WERI-Rb-1 (cell line): ENCODE measurements at regions not wholly inside any gene's neighbourhood (a gene's known extent, or its start where the extent isn't known, plus 50 kb on each side); places are given as distances from the start of the nearest gene placed in this dataset.

ENCODE experiments used
- DNase-seq: peaks from one replicate; pipeline ENCODE4 v3.0.0-alpha.2; 2020
- H3K27ac ChIP-seq: fragments of 250-450 bp; sonication (Bioruptor Pico); 2 replicates; pipeline ENCODE4 v1.5.1; 2020; ENCODE audit warnings: mild to moderate bottlenecking, moderate library complexity
- H3K27me3 ChIP-seq: fragments of 250-450 bp; sonication (Bioruptor Pico); 2 replicates; pipeline ENCODE4 v1.5.1; 2021; ENCODE audit warnings: mild to moderate bottlenecking, low read depth, moderate library complexity; ENCODE audit not compliant: insufficient read depth, severe bottlenecking
- H3K36me3 ChIP-seq: fragments of 250-450 bp; sonication (Bioruptor Pico); 2 replicates; pipeline ENCODE4 v1.5.1; 2020; ENCODE audit warnings: mild to moderate bottlenecking, moderate library complexity
- H3K4me3 ChIP-seq: 2 replicates; pipeline ENCODE4 v1.5.1; 2011; ENCODE audit warnings: low read depth, mild to moderate bottlenecking, control low read depth, low read length
- H3K9me3 ChIP-seq: fragments of 250-450 bp; sonication (Bioruptor Pico); 2 replicates; pipeline ENCODE4 v1.5.1; 2021; ENCODE audit warnings: mild to moderate bottlenecking, moderate library complexity; ENCODE audit not compliant: severe bottlenecking
- CTCF ChIP-seq: IDR thresholded peaks from 2 replicates; pipeline ENCODE4 v1.5.1; 2011; ENCODE audit warnings: low read depth, mild to moderate bottlenecking, control low read depth, inconsistent platforms, low read length

GRCh38 chr2:200136655-200137054, 169.8 kb upstream of the SPATS2L start:
- no peak for DNase-seq
- H3K36me3 ChIP-seq, result no peaks in the 10 kb centered on the region
- no peak overlapping the region for H3K27ac ChIP-seq
- TF ChIP-seq CTCF, result no peak
- no peak overlapping the region for H3K4me3 ChIP-seq
- H3K9me3 ChIP-seq, result peaks cover 3% of the 10 kb centered on the region
- no peaks in the 10 kb centered on the region for H3K27me3 ChIP-seq

GRCh38 chr2:200137271-200137670, 169.2 kb upstream of the SPATS2L start:
- TF ChIP-seq CTCF, result no peak
- H3K27me3 ChIP-seq, result no peaks in the 10 kb centered on the region
- H3K4me3 ChIP-seq, result no peak overlapping the region
- no peaks in the 10 kb centered on the region for H3K36me3 ChIP-seq
- no peak for DNase-seq
- peaks cover 3% of the 10 kb centered on the region for H3K9me3 ChIP-seq
- H3K27ac ChIP-seq, result no peak overlapping the region

- Histone ChIP-seq H3K27me3 (no peaks in the 10 kb centered on the region), H3K36me3 (no peaks in the 10 kb centered on the region), H3K27ac (no peak overlapping the region), H3K4me3 (no peak overlapping the region), H3K9me3 (peaks cover 3% of the 10 kb centered on the region)
- no peak for TF ChIP-seq CTCF
- no peak for DNase-seq
These were observed 168.8 kb upstream of the SPATS2L start for GRCh38 chr2:200137691-200138090.

GRCh38 chr2:200138391-200139124, 167.9 kb upstream of the SPATS2L start:
- no peak overlapping the region for H3K4me3 ChIP-seq
- H3K9me3 ChIP-seq, result peaks cover 3% of the 10 kb centered on the region
- H3K27ac ChIP-seq, result no peak overlapping the region
- no peak for TF ChIP-seq CTCF
- DNase-seq, result no peak
- no peaks in the 10 kb centered on the region for H3K27me3 ChIP-seq
- no peaks in the 10 kb centered on the region for H3K36me3 ChIP-seq

GRCh38 chr2:200144571-200144970, 161.9 kb upstream of the SPATS2L start:
- Histone ChIP-seq H3K36me3 (no peaks in the 10 kb centered on the region), H3K9me3 (peaks cover 3% of the 10 kb centered on the region), H3K4me3 (no peak overlapping the region), H3K27ac (no peak overlapping the region), H3K27me3 (no peaks in the 10 kb centered on the region)
- no peak for TF ChIP-seq CTCF
- DNase-seq, result no peak

- DNase-seq, result no peak
- TF ChIP-seq CTCF, result no peak
- Histone ChIP-seq H3K27ac (no peak overlapping the region), H3K36me3 (no peaks in the 10 kb centered on the region), H3K4me3 (no peak overlapping the region), H3K27me3 (no peaks in the 10 kb centered on the region), H3K9me3 (peaks cover 3% of the 10 kb centered on the region)
These were observed 160.0 kb upstream of the SPATS2L start for GRCh38 chr2:200146501-200146900.
